ENCODE measurements at regions not wholly inside any gene's neighbourhood (a gene's known extent, or its start where the extent isn't known, plus 50 kb on each side); places are given as distances from the start of the nearest gene placed in this dataset.
"Not testable (repeated sequence)": the region's sequence is repeated elsewhere in the genome, so short reads cannot be mapped to it uniquely, and the experiment has no call there.

GRCh38 chr9:90219548-90220118 is 423.0 kb downstream of the DIRAS2 start:
- Histone ChIP-seq H3K4me3 (ENCODE audit: low read depth, low read length) (no peak overlapping the region), H3K9me3 (ENCODE audit: control insufficient read depth, insufficient read depth, low read depth, low read length) (no peaks in the 10 kb centered on the region), H3K36me3 (ENCODE audit: control insufficient read depth in 2 of 2, insufficient read depth in 1 of 2, low read length in 2 of 2) (no peaks in the 10 kb centered on the region), H3K27ac (ENCODE audit: extremely low read depth, low read depth, low read length) (no peak overlapping the region), H3K4me1 (ENCODE audit: control insufficient read depth, insufficient read depth, low read length) (no peaks in the 10 kb centered on the region)
- TF ChIP-seq ZNF26 (tag by site-specific recombination; IDR thresholded peaks at IDR 0.05) = no peak
- no peak for TF ChIP-seq HOXA7 (CRISPR knock-in tag; IDR thresholded peaks at IDR 0.05; ENCODE audit: borderline replicate concordance)
- no peak for TF ChIP-seq ZNF626 (tag by site-specific recombination; IDR thresholded peaks at IDR 0.05)
- TF ChIP-seq GLIS2 (tag by site-specific recombination; IDR thresholded peaks at IDR 0.05) = peak; percentile 45; the same call in 1 of the 2 replicates
- TF ChIP-seq ZNF544 (tag by site-specific recombination; IDR thresholded peaks at IDR 0.05) = no peak
- TF ChIP-seq PRDM10 (tag by site-specific recombination; IDR thresholded peaks at IDR 0.05) = 0 out of 2 replicates have a peak, but pooled peaks have one; percentile 34
- TF ChIP-seq RBAK (tag by site-specific recombination; IDR thresholded peaks at IDR 0.05) = no peak
- no peak for TF ChIP-seq ZNF837 (tag by site-specific recombination; IDR thresholded peaks at IDR 0.05)
- 0 out of 2 replicates have a peak, but pooled peaks have one; percentile 28 for TF ChIP-seq EGR2 (tag by site-specific recombination; IDR thresholded peaks at IDR 0.05; ENCODE audit: low read depth)
- no peak for TF ChIP-seq ZNF621 (tag by site-specific recombination; IDR thresholded peaks at IDR 0.05)
- TF ChIP-seq CTCF (tag by site-specific recombination; IDR thresholded peaks at IDR 0.05) = 0 out of 2 replicates have a peak, but pooled peaks have one; percentile 21
- no peak for TF ChIP-seq ZNF596 (tag by site-specific recombination; IDR thresholded peaks at IDR 0.05)
- TF ChIP-seq ATF2 (tag by site-specific recombination; IDR thresholded peaks at IDR 0.05; ENCODE audit: low read depth) = no peak
- no peak for TF ChIP-seq KLF9 (tag by site-specific recombination; IDR thresholded peaks at IDR 0.05; ENCODE audit: low read depth)
- TF ChIP-seq PATZ1 (tag by site-specific recombination; IDR thresholded peaks at IDR 0.05) = peak; percentile 60
- no peak for TF ChIP-seq ZNF510 (tag by site-specific recombination; IDR thresholded peaks at IDR 0.05; ENCODE audit: insufficient replicate concordance)
- peak; percentile 34 for TF ChIP-seq ZFHX2 (tag by site-specific recombination; conservative IDR thresholded peaks at IDR 0.05)
- TF ChIP-seq ZNF16 (tag by site-specific recombination; IDR thresholded peaks at IDR 0.05; ENCODE audit: low read depth) = no peak
- POLR2A ChIA-PET = no interaction called here
- CTCF ChIA-PET = interaction anchor here (0.7 to 1.0 kb wide), 8 partner anchors 28 to 622 kb away, joined by 3 to 14 read pairs (median 4); no protein-coding TSS in a partner anchor

- CTCF ChIA-PET; H3K9me3 ChIP-seq (ENCODE audit: control insufficient read depth, insufficient read depth, low read depth, low read length); POLR2A ChIA-PET: not testable (repeated sequence)
Observed at GRCh38 chr9:90221899-90222298, 420.7 kb downstream of the DIRAS2 start.

More at GRCh38 chr9:90221899-90222298, 420.7 kb downstream of the DIRAS2 start:
- not testable (repeated sequence) for H3K27ac ChIP-seq (ENCODE audit: extremely low read depth, low read depth, low read length); H3K4me3 ChIP-seq (ENCODE audit: low read depth, low read length); H3K4me1 ChIP-seq (ENCODE audit: control insufficient read depth, insufficient read depth, low read length); H3K36me3 ChIP-seq (ENCODE audit: control insufficient read depth in 2 of 2, insufficient read depth in 1 of 2, low read length in 2 of 2)
